IMR-90 (cell line): ENCODE measurements at regions not wholly inside any gene's neighbourhood (a gene's known extent, or its start where the extent isn't known, plus 50 kb on each side); places are given as distances from the start of the nearest gene placed in this dataset.

Experiments used
- ATAC-seq: fragments of 200-7000 bp; cut with Tn5 transposase; 2 replicates; pipeline ENCODE4 v1.9.1; 2020; ENCODE audit warnings: low read depth, mild to moderate bottlenecking, moderate library complexity
- BruUV-seq: library from RNA; stranded (reverse); fragments of 400-500 nt; replicated peaks from 2 replicates; lab custom pipeline; 2021; lab: Mats Ljungman, UMichigan
- CTCF ChIA-PET: fragments of 300-600 bp; formaldehyde crosslinking; extraction: SDS; loops from one replicate; lab custom pipeline; 2021; ENCODE audit warnings: antibody characterized with exemption; lab: Yijun Ruan, JAX
- POLR2A ChIA-PET: fragments of 300-600 bp; sonication (Branson Sonifier 250); formaldehyde crosslinking; loops from one replicate; lab custom pipeline; 2022; ENCODE audit warnings: antibody characterized with exemption; ENCODE audit not compliant: unreplicated experiment; lab: Charles Lee
- DNase-seq: peaks from one replicate; pipeline ENCODE4 v3.0.0; 2013
- H2AFZ ChIP-seq: replicated peaks from 2 replicates; pipeline ENCODE3; 2013; ENCODE audit warnings: low read length, mild to moderate bottlenecking; ENCODE audit not compliant: poor library complexity
- H2AK5ac ChIP-seq: 2 replicates; pipeline ENCODE4 v1.6.1; 2013; ENCODE audit warnings: low read depth, low read length, inconsistent platforms
- H2AK9ac ChIP-seq: replicated peaks from 2 replicates; pipeline ENCODE3; 2013; ENCODE audit warnings: mild to moderate bottlenecking, low read depth, low read length, moderate library complexity; ENCODE audit not compliant: poor library complexity
- H2BK120ac ChIP-seq: 2 replicates; pipeline ENCODE4 v1.6.1; 2013; ENCODE audit warnings: low read depth, low read length, inconsistent platforms
- H2BK15ac ChIP-seq: 3 replicates; pipeline ENCODE4 v1.6.1; 2013; ENCODE audit warnings: low read depth, low read length, inconsistent platforms
- H2BK20ac ChIP-seq: 2 replicates; pipeline ENCODE4 v1.6.1; 2013; ENCODE audit warnings: low read depth, mild to moderate bottlenecking, inconsistent platforms, low read length, moderate library complexity
- H2BK5ac ChIP-seq: 2 replicates; pipeline ENCODE4 v1.6.1; 2013; ENCODE audit warnings: mild to moderate bottlenecking, low read depth, low read length, inconsistent platforms; ENCODE audit not compliant: poor library complexity, severe bottlenecking
- H3K14ac ChIP-seq: replicated peaks from 2 replicates; pipeline ENCODE4 v1.6.1; 2013; ENCODE audit warnings: low read depth, low read length, inconsistent platforms
- H3K18ac ChIP-seq: 2 replicates; pipeline ENCODE4 v1.6.1; 2013; ENCODE audit warnings: low read depth, low read length, control low read depth
- H3K23ac ChIP-seq: 2 replicates; pipeline ENCODE4 v1.6.1; 2013; ENCODE audit warnings: low read depth, low read length, inconsistent platforms
- H3K27ac ChIP-seq: 2 replicates; pipeline ENCODE4 v1.5.1; 2013; ENCODE audit warnings: mild to moderate bottlenecking, control low read depth, low read length; ENCODE audit not compliant: insufficient read depth
- H3K27me3 ChIP-seq: 2 replicates; pipeline ENCODE4 v1.6.1; 2013; ENCODE audit warnings: low read length; ENCODE audit not compliant: control insufficient read depth, insufficient read depth
- H3K36me3 ChIP-seq: 2 replicates; pipeline ENCODE4 v1.6.1; 2013; ENCODE audit warnings: low read length, mixed read lengths; ENCODE audit not compliant: control insufficient read depth, insufficient read depth
- H3K4ac ChIP-seq: 2 replicates; pipeline ENCODE4 v1.6.1; 2013; ENCODE audit warnings: low read depth, low read length, inconsistent platforms
- H3K4me1 ChIP-seq: 2 replicates; pipeline ENCODE4 v1.6.1; 2013; ENCODE audit warnings: low read length, mixed read lengths; ENCODE audit not compliant: control insufficient read depth, insufficient read depth
- H3K4me2 ChIP-seq: 2 replicates; pipeline ENCODE4 v1.6.1; 2013; ENCODE audit warnings: low read depth, mild to moderate bottlenecking, control low read depth, low read length, moderate library complexity
- H3K4me3 ChIP-seq: 2 replicates; pipeline ENCODE4 v1.5.1; 2013; ENCODE audit warnings: low read depth, mild to moderate bottlenecking, control low read depth, low read length, moderate library complexity; ENCODE audit not compliant: insufficient read depth
- H3K56ac ChIP-seq: 2 replicates; pipeline ENCODE4 v1.6.1; 2013; ENCODE audit warnings: low read length, inconsistent platforms; ENCODE audit not compliant: insufficient read depth; ENCODE audit errors: extremely low read depth
- H3K79me1 ChIP-seq, 2 experiments: 2 replicates each; pipeline ENCODE4 v1.6.1; 2013; ENCODE audit warnings: low read length in 2 of 2, inconsistent platforms in 1 of 2, low read depth in 1 of 2
- H3K9ac ChIP-seq: 2 replicates; pipeline ENCODE4 v1.6.1; 2013; ENCODE audit warnings: low read depth, low read length, control low read depth
- H3K9me1 ChIP-seq: 2 replicates; pipeline ENCODE4 v1.6.1; 2013; ENCODE audit warnings: low read length, inconsistent platforms; ENCODE audit not compliant: insufficient read depth
- H3K9me3 ChIP-seq: 2 replicates; pipeline ENCODE4 v1.6.1; 2013; ENCODE audit warnings: low read length; ENCODE audit not compliant: control insufficient read depth, insufficient read depth
- H4K20me1 ChIP-seq: 2 replicates; pipeline ENCODE4 v1.6.1; 2013; ENCODE audit warnings: low read length, inconsistent platforms; ENCODE audit not compliant: insufficient read depth
- H4K5ac ChIP-seq: 2 replicates; pipeline ENCODE4 v1.6.1; 2013; ENCODE audit warnings: mild to moderate bottlenecking, low read depth, low read length, control low read depth
- H4K8ac ChIP-seq, 2 experiments: 2 replicates each; pipeline ENCODE4 v1.6.1; 2013; ENCODE audit warnings: low read depth in 2 of 2, low read length in 2 of 2, control low read depth in 1 of 2, inconsistent platforms in 1 of 2
- H4K91ac ChIP-seq: 2 replicates; pipeline ENCODE4 v1.6.1; 2013; ENCODE audit warnings: low read depth, low read length, inconsistent platforms; ENCODE audit not compliant: insufficient read depth
- BHLHE40 ChIP-seq: fragments of 150-350 bp; IDR thresholded peaks from 2 replicates; pipeline ENCODE4 v1.6.1; 2016; ENCODE audit warnings: mild to moderate bottlenecking, low read depth, low read length
- CEBPB ChIP-seq: IDR thresholded peaks from 2 replicates; pipeline ENCODE4 v1.6.1; 2012; ENCODE audit warnings: low read depth, low read length, improper control_type of control experiment
- CHD1 ChIP-seq: IDR thresholded peaks from 2 replicates; pipeline ENCODE4 v1.6.1; 2012; ENCODE audit warnings: low read depth, low read length, improper control_type of control experiment
- CTCF ChIP-seq: conservative IDR thresholded peaks from 2 replicates; pipeline ENCODE4 v1.5.1; 2012; ENCODE audit warnings: mild to moderate bottlenecking, low read depth, low read length, improper control_type of control experiment
- FOS ChIP-seq: fragments of 150-350 bp; IDR thresholded peaks from 2 replicates; pipeline ENCODE4 v1.6.1; 2016; ENCODE audit warnings: low read depth, low read length
- MAFK ChIP-seq: IDR thresholded peaks from 2 replicates; pipeline ENCODE4 v1.6.1; 2012; ENCODE audit warnings: low read depth, low read length, improper control_type of control experiment
- RCOR1 ChIP-seq: IDR thresholded peaks from 2 replicates; pipeline ENCODE4 v1.6.1; 2012; ENCODE audit warnings: mild to moderate bottlenecking, low read length, improper control_type of control experiment; ENCODE audit not compliant: insufficient replicate concordance
- WGBS, 2 experiments: methylation state at CpG; one replicate each; pipeline versions ENCODE4 v1.1.5 to v1.1.7; 2013; ENCODE audit warnings: missing lambda C conversion rate in 2 of 2; ENCODE audit not compliant: insufficient read length in 1 of 2; ENCODE audit errors: extremely low coverage in 2 of 2; 5-methylcytosine and 5-hydroxymethylcytosine counted together
- dilution Hi-C: fragments of 300-500 bp; cut with HindIII; formaldehyde crosslinking; loops from one replicate; pipeline ENCODE4 v1.14.3; 2018; ENCODE audit warnings: low sequenced_read_pairs; ENCODE audit not compliant: unreplicated experiment
- in situ Hi-C: fragments of 300-500 bp; cut with MboI; formaldehyde crosslinking; loops from 3 replicates; pipeline ENCODE4 v1.14.3; 2019; ENCODE audit warnings: low sequenced_read_pairs, inconsistent platforms, mixed read lengths
- intact Hi-C: fragments of 100-400 bp; cut with micrococcal nuclease; formaldehyde crosslinking; loops from 2 replicates; pipeline ENCODE4 v1.10.0; 2022

DNA sequence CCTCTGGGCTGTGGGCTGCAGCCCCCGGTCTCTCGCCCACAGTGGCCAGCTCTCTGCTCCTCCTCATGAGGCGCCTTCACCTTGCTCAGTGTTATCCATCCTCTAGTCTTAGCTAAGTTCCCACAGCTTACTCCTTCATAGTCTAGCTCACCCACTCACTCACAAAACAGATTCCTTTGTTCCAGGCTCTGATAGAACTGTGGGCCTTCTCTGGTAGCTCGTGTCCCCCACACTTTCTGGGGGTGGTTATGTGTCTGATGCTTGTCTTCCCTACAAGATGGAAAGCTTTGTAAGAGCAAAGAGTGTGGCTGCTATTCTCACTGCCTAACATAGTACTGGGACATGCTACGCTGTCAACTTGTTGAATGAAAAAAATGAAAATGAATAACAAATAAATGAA lies 135.8 kb downstream of the EN1 start:
- Histone ChIP-seq H3K36me3 (no peaks in the 10 kb centered on the region), H2BK120ac (no peak overlapping the region), H3K18ac (no peak overlapping the region), H4K8ac (no peak overlapping the region), H3K9ac (no peak overlapping the region), H3K23ac (no peak overlapping the region), H4K91ac (no peak overlapping the region), H3K4me2 (no peak overlapping the region), H2BK15ac (no peak overlapping the region), H3K4me3 (no peak overlapping the region), H2AFZ (no peak overlapping the region), H2AK5ac (no peak overlapping the region), H3K9me1 (no peaks in the 10 kb centered on the region), H3K4ac (no peak overlapping the region), H3K9me3 (no peaks in the 10 kb centered on the region), H2BK20ac (no peak overlapping the region), H4K5ac (no peak overlapping the region), H3K4me1 (no peaks in the 10 kb centered on the region), H2BK5ac (no peak overlapping the region), H3K56ac (no peak overlapping the region), H4K20me1 (no peaks in the 10 kb centered on the region), H3K27ac (no peak overlapping the region), H3K27me3 (peaks cover 6% of the 10 kb centered on the region), H2AK9ac (no peak overlapping the region), H3K79me1 (no peaks in the 10 kb centered on the region), H3K14ac (no peak overlapping the region)
- WGBS, 2 experiments = 63% methylated on average over 3 of the region's 5 CpGs; no CpG with 5 or more reads in 1 of the 2 experiments
- ATAC-seq (no peak), DNase-seq (no peak)
- intact Hi-C loops = no loop called here
- dilution Hi-C loops = no loop called here
- ChIA-PET POLR2A (no interaction called here), CTCF (no interaction called here)
- no TSS peak for BruUV-seq
- no peak for TF ChIP-seq CTCF
- no peak for TF ChIP-seq CHD1
- no peak for TF ChIP-seq BHLHE40
- TF ChIP-seq FOS = no peak
- TF ChIP-seq MAFK = no peak
- TF ChIP-seq CEBPB = no peak
- no peak for TF ChIP-seq RCOR1
- in situ Hi-C loops = no loop called here
